Endothelial cell of umbilical vein (primary cell): ENCODE measurements at regions not wholly inside any gene's neighbourhood (a gene's known extent, or its start where the extent isn't known, plus 50 kb on each side); places are given as distances from the start of the nearest gene placed in this dataset.

Experiments used
- CTCF ChIP-seq, 2 donors: IDR thresholded peaks; 1 replicate in 1 of 2; 2 replicates in 1 of 2; pipeline ENCODE4 v1.5.1; 2011; ENCODE audit warnings: low read length in 2 of 2, mild to moderate bottlenecking in 2 of 2, moderate library complexity in 2 of 2, control low read depth in 1 of 2, inconsistent platforms in 1 of 2, low read depth in 1 of 2; ENCODE audit not compliant: insufficient read depth in 1 of 2; ENCODE audit errors: extremely low read depth in 1 of 2
- POLR2A ChIP-seq: IDR thresholded peaks from 2 replicates; pipeline ENCODE4 v1.6.1; 2012; ENCODE audit warnings: low read depth, mild to moderate bottlenecking, control low read depth, low read length

- TF ChIP-seq POLR2A (no peak), CTCF (IDR thresholded peaks at IDR 0.05; ENCODE audit: extremely low read depth in 1 of 2, insufficient read depth in 1 of 2, low read depth in 1 of 2, low read length in 2 of 2) (no peak)
Measured at GRCh38 chr1:189175889-189176288, 1301.8 kb downstream of the BRINP3 start.
